LNCaP clone FGC (cell line): ENCODE measurements at regions not wholly inside any gene's neighbourhood (a gene's known extent, or its start where the extent isn't known, plus 50 kb on each side); places are given as distances from the start of the nearest gene placed in this dataset.

ENCODE experiments used
- DNase-seq: peaks from one replicate; pipeline ENCODE4 v3.0.0-alpha.2; 2011; ENCODE audit warnings: low read depth
- H3K4me3 ChIP-seq: 2 replicates; pipeline ENCODE4 v1.5.1; 2011; ENCODE audit warnings: mild to moderate bottlenecking, low read depth, low read length, control low read depth
- TF ChIP-seq, protein P1 (sequence below): IDR thresholded peaks from 2 replicates; pipeline ENCODE4 v1.5.1; 2012; ENCODE audit warnings: mild to moderate bottlenecking; ENCODE audit not compliant: control insufficient read depth, insufficient read depth; ENCODE audit errors: extremely low read depth

DNA sequence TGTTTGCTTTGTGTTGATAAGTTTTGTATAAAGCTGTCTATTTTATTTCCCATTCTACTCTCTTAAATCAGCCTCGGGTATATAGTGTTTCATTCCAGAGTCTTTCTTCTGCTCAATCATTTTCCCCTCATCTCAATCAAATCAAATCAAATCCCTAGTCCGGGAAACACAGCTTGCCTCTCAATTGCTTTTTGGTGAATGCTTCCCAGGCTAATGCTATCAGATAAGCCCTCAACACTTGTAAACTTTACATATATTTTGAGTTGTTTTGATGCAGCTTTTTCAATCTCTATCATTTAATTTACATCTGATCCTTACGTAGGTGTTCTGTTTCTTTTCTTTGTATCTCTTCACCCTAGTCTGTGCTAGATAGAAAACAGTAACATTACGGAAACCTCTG, 416.7 kb upstream of the PDE3A start:
- TF ChIP-seq, protein P1, sequence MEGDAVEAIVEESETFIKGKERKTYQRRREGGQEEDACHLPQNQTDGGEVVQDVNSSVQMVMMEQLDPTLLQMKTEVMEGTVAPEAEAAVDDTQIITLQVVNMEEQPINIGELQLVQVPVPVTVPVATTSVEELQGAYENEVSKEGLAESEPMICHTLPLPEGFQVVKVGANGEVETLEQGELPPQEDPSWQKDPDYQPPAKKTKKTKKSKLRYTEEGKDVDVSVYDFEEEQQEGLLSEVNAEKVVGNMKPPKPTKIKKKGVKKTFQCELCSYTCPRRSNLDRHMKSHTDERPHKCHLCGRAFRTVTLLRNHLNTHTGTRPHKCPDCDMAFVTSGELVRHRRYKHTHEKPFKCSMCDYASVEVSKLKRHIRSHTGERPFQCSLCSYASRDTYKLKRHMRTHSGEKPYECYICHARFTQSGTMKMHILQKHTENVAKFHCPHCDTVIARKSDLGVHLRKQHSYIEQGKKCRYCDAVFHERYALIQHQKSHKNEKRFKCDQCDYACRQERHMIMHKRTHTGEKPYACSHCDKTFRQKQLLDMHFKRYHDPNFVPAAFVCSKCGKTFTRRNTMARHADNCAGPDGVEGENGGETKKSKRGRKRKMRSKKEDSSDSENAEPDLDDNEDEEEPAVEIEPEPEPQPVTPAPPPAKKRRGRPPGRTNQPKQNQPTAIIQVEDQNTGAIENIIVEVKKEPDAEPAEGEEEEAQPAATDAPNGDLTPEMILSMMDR = no peak
- no peak overlapping the region for H3K4me3 ChIP-seq
- DNase-seq = no peak

DNA sequence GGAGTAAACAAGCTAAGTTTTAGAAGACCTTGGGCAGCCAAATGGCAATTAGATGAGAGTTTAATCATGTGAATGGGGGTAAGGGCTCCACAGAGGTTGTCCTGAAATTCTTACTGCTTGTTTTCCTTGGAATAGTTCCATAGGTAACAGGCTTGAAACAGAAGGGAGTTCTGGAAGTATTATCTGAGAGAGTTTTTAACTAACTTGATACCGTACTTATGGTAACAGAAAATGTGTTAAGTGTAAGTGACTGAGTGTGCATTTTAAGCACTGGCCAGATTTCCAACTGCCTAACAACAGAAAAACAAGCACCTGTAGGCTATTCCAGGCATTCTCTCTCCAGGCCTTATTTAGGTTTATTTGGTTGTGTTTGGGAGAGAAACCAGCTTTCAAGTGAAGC, 414.6 kb upstream of the PDE3A start:
- no peak overlapping the region for H3K4me3 ChIP-seq
- TF ChIP-seq, protein P1 = no peak
- DNase-seq = peak; percentile 13

DNA sequence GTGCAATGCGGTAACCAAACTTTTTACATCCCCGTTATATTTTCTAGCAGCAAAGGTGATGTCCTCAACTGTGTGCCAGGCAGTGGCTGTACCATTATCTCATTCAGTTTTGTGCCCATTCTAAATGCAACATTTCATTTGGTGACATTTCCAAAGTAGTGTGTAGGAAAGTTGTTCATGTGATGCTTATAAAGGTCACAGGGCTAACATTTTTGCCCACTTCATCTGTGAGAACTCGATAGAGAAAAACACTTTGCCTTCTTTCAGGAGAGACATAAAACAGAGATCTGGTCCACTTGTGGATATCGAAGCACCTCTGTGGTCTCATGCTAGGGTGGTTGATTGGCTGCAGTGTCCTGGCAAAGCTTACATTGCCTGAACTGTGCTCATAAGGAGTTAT, 414.2 kb upstream of the PDE3A start:
- TF ChIP-seq, protein P1 = no peak
- no peak overlapping the region for H3K4me3 ChIP-seq
- DNase-seq = no peak

DNA sequence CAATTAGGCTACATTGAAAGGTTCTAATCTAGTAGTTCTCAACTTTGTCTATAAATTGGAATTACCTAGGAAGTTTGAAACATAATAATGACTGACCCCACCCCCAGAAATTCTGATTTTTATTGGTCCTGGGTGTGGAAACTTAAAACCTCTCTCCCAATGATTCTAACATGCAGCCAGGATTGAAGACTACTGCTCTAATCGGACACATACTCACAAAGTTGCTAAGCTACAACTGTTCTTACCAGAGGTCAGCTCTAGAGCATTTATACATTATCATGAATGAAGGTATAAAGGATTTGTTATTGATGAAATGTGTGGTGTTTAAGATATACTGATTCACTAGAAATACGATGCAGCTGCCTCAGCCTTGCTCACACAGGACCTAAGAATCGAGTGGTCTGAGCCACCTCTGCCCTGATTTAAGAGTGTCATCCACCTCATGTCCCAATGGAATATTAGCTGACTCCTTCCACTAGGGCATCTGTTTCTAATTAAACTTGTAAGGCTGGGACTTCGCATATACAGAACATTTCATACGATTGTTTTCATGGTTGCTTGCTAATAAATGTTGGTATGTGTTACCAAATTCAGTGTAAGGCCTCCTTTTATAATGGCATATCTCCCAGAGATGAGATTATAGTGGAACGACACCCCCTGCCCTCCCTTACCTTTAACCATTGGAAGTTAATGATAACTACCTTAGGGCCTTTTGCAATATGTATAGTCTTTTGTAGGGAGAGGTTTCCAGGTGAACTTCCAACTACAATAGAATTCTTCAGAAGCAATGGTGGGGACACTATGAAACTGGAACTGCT, 410.8 kb upstream of the PDE3A start:
- TF ChIP-seq, protein P1 = no peak
- H3K4me3 ChIP-seq = no peak overlapping the region
- no peak for DNase-seq

DNA sequence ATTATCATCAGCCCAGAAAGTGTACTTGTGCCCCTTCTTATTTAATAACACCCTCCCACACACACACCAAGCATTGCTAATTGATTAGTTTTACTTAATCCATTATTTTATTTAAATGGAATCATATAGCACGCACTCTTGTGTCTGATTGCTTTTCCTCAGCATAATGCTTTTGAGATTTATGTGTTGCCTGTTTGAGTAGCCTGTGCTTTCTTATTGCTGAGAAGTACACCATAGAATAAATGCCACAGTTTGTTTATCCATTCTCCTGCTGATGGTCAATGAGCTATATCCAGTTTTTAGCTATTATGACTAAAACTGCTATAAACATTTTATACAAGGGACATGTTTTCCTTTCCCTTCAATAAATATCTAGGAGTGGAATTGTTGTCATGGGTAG, 409.9 kb upstream of the PDE3A start:
- TF ChIP-seq, protein P1 = no peak

DNA sequence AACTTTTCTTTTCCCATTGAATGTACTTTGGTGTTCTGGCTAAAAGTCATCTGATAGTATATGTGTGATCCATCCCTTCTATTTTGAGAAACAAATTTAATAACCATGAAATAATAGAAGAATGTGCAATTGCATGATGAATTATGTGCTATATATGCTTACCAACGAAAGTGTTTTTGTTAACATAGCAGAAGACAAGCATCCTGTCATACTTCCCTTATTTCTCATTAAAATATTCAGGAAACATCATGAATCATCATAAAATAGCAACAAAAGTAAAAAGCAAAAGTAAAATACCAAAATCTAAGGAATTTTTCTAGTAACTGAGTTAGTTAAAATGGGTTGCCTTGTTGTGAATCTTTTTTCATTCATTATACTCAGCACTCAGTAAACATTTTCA, 409.0 kb upstream of the PDE3A start:
- no peak overlapping the region for H3K4me3 ChIP-seq
- TF ChIP-seq, protein P1 = no peak
- DNase-seq = no peak

More for the DNA sequence above, 409.9 kb upstream of the PDE3A start:
- H3K4me3 ChIP-seq = no peak overlapping the region
- no peak for DNase-seq

DNA sequence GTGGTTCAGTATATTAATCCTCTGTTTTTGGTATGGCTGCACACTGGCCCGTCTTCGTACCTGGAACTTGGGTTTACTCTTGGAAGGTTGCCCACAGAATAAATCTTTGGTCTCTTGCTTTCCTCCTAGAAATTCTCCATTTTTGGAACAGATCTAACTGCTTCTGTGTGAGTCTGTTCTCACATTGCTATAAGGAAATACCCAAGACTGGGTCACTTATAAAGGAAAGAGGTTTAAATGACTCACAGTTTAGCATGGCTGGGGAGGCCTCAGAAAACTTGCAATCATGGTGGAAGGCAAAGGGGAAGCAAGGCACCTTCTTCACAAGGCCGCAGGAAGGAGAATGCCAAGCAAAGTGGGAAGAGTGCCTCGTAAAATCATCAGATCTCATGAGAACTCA, 407.8 kb upstream of the PDE3A start:
- TF ChIP-seq, protein P1 = no peak
- H3K4me3 ChIP-seq = no peak overlapping the region
- DNase-seq = no peak
